HepG2 (cell line): ENCODE measurements at regions not wholly inside any gene's neighbourhood (a gene's known extent, or its start where the extent isn't known, plus 50 kb on each side); places are given as distances from the start of the nearest gene placed in this dataset.

Experiments
- ATAC-seq: fragments of 200-7000 bp; cut with Tn5 transposase; 3 replicates; pipeline ENCODE4 v1.9.1; 2020; ENCODE audit warnings: mild to moderate bottlenecking, moderate library complexity
- BruUV-seq: library from RNA; stranded (reverse); fragments of 400-500 nt; replicated peaks from 2 replicates; lab custom pipeline; 2021; lab: Mats Ljungman, UMichigan
- CTCF ChIA-PET: fragments of 300-600 bp; formaldehyde crosslinking; extraction: SDS; loops from one replicate; lab custom pipeline; 2021; ENCODE audit warnings: low total read pairs, inconsistent platforms, low intra/inter-chr PET ratio; lab: Yijun Ruan, JAX
- POLR2A ChIA-PET: fragments of 350-600 bp; sonication (Branson Sonifier 250); formaldehyde crosslinking; loops from one replicate; lab custom pipeline; 2020; ENCODE audit warnings: antibody characterized with exemption, inconsistent platforms; lab: Yijun Ruan, JAX
- DNase-seq: peaks from one replicate; pipeline ENCODE4 v3.0.0-alpha.2; 2015; ENCODE audit warnings: low spot score
- FAIRE-seq: peaks from 3 replicates; lab custom pipeline; 2011; peaks lifted over from hg19 to GRCh38; lab: Jason Lieb, UNC
- H2AFZ ChIP-seq: one replicate; pipeline ENCODE4 v1.6.1; 2011; ENCODE audit warnings: low read length, inconsistent platforms
- H3K27ac ChIP-seq: fragments of 300-600 bp; 3 replicates; pipeline ENCODE4 v1.8.0; 2011; ENCODE audit warnings: mixed run types, mild to moderate bottlenecking, mixed read lengths, low read length, inconsistent platforms; ENCODE audit not compliant: insufficient read depth; ENCODE audit errors: extremely low read length
- H3K27me3 ChIP-seq, 2 experiments: fragments of 200-600 bp in 1 of 2; 2 replicates in 1 of 2; 3 replicates in 1 of 2; pipeline versions ENCODE4 v1.6.0 to v1.8.0; 2011; ENCODE audit warnings: low read length in 2 of 2, mild to moderate bottlenecking in 2 of 2, moderate library complexity in 2 of 2, inconsistent platforms in 1 of 2; ENCODE audit not compliant: insufficient read depth in 2 of 2, control insufficient read depth in 1 of 2
- H3K36me3 ChIP-seq, 2 experiments: fragments of 200-600 bp in 1 of 2; replicated peaks in 1 of 2; 2 replicates in 1 of 2; 3 replicates in 1 of 2; pipeline versions ENCODE4 v1.5.1 to v1.8.0; 2011; ENCODE audit warnings: low read length in 2 of 2, inconsistent platforms in 1 of 2; ENCODE audit not compliant: insufficient read depth in 2 of 2, control insufficient read depth in 1 of 2
- H3K4me1 ChIP-seq: 2 replicates; pipeline ENCODE4 v1.5.1; 2012; ENCODE audit warnings: low read length, inconsistent platforms; ENCODE audit not compliant: insufficient read depth
- H3K4me2 ChIP-seq: 2 replicates; pipeline ENCODE4 v1.6.0; 2011; ENCODE audit warnings: low read depth, low read length, inconsistent platforms
- H3K4me3 ChIP-seq, 3 experiments: fragments of 200-600 bp in 1 of 3; sonication (generic), shearing (Covaris generic) in 1 of 3; replicated peaks in 1 of 3; 2 replicates each; pipeline ENCODE4 v1.5.1; 2011 to 2016; ENCODE audit warnings: low read length in 3 of 3, inconsistent platforms in 2 of 3, low read depth in 2 of 3, mild to moderate bottlenecking in 2 of 3, control low read depth in 1 of 3, mixed read lengths in 1 of 3; ENCODE audit not compliant: insufficient read depth in 1 of 3
- H3K79me2 ChIP-seq: one replicate; pipeline ENCODE4 v1.6.1; 2011; ENCODE audit warnings: low read length, inconsistent platforms; ENCODE audit not compliant: insufficient read depth
- H3K9ac ChIP-seq: 2 replicates; pipeline ENCODE4 v1.6.0; 2011; ENCODE audit warnings: mild to moderate bottlenecking, low read depth, low read length, inconsistent platforms; ENCODE audit not compliant: insufficient read depth
- H3K9me3 ChIP-seq: 2 replicates; pipeline ENCODE4 v1.5.1; 2012; ENCODE audit warnings: mild to moderate bottlenecking, low read length
- H4K20me1 ChIP-seq: 2 replicates; pipeline ENCODE4 v1.6.0; 2011; ENCODE audit warnings: inconsistent platforms, mild to moderate bottlenecking, low read length, moderate library complexity; ENCODE audit not compliant: insufficient read depth
- CAMTA2 ChIP-seq: sonication (generic); formaldehyde crosslinking; IDR thresholded peaks from 2 replicates; pipeline ENCODE4 v1.4.0; 2020; ENCODE audit warnings: mild to moderate bottlenecking, missing genetic modification reagents, borderline replicate concordance
- GATAD2A ChIP-seq: IDR thresholded peaks from 2 replicates; pipeline ENCODE4 v1.6.1; 2016
- HMG20A ChIP-seq: IDR thresholded peaks from 2 replicates; pipeline ENCODE4 v1.6.1; 2016; ENCODE audit warnings: borderline replicate concordance
- MIER2 ChIP-seq: IDR thresholded peaks from 2 replicates; pipeline ENCODE4 v1.6.1; 2016; ENCODE audit warnings: missing biosample characterization, missing genetic modification reagents
- NBN ChIP-seq: fragments of 450-650 bp; conservative IDR thresholded peaks from 2 replicates; pipeline ENCODE4 v1.6.1; 2017
- PCBP2 ChIP-seq: fragments of 200-400 bp; formaldehyde crosslinking; optimal IDR thresholded peaks from 2 replicates; pipeline ENCODE3; 2018; ENCODE audit warnings: low read length, low read depth; ENCODE audit not compliant: poor library complexity, severe bottlenecking
- RCOR2 ChIP-seq: IDR thresholded peaks from 2 replicates; pipeline ENCODE4 v1.6.1; 2016; ENCODE audit warnings: missing biosample characterization, missing genetic modification reagents
- SNRNP70 ChIP-seq: fragments of 200-400 bp; formaldehyde crosslinking; IDR thresholded peaks from 2 replicates; pipeline ENCODE4 v1.6.1; 2017; ENCODE audit warnings: mild to moderate bottlenecking, low read depth, low read length, moderate library complexity
- YEATS4 ChIP-seq: sonication (generic); formaldehyde crosslinking; IDR thresholded peaks from 2 replicates; pipeline ENCODE4 v1.4.0; 2020; ENCODE audit warnings: missing genetic modification reagents, borderline replicate concordance
- ZNF225 ChIP-seq: sonication (generic); formaldehyde crosslinking; IDR thresholded peaks from 2 replicates; pipeline ENCODE4 v1.4.0; 2020; ENCODE audit warnings: mild to moderate bottlenecking, missing genetic modification reagents
- WGBS: methylation state at CpG from one replicate; pipeline ENCODE4 v1.1.6; 2017; ENCODE audit warnings: low lambda C conversion rate; 5-methylcytosine and 5-hydroxymethylcytosine counted together
- in situ Hi-C: cut with HindIII; loops from 2 replicates; pipeline ENCODE4 v1.10.0; 2017; ENCODE audit warnings: low pct_unique_long_range_greater_than_20kb; ENCODE audit not compliant: extremely low pct_ligation_motif_present
- intact Hi-C: fragments of 100-400 bp; cut with micrococcal nuclease; formaldehyde crosslinking; loops from one replicate; pipeline ENCODE4 v1.10.0; 2022; ENCODE audit not compliant: unreplicated experiment
- TF ChIP-seq, protein P1 (sequence below): sonication (generic); formaldehyde crosslinking; IDR thresholded peaks from 2 replicates; pipeline ENCODE4 v1.4.0; 2020; ENCODE audit warnings: missing genetic modification reagents
- TF ChIP-seq, protein P2 (sequence below), 2 experiments: sonication (generic) in 1 of 2; formaldehyde crosslinking in 1 of 2; IDR thresholded peaks; 2 replicates each; pipeline versions ENCODE4 v1.4.0 to v1.6.1; 2018 to 2020; ENCODE audit warnings: missing genetic modification reagents in 2 of 2, borderline replicate concordance in 1 of 2, low read depth in 1 of 2, mild to moderate bottlenecking in 1 of 2, missing biosample characterization in 1 of 2
- TF ChIP-seq, protein P3 (sequence below): sonication (generic); formaldehyde crosslinking; IDR thresholded peaks from 2 replicates; pipeline ENCODE4 v1.4.0; 2020; ENCODE audit warnings: missing genetic modification reagents
- TF ChIP-seq, protein P4 (sequence below): IDR thresholded peaks from 2 replicates; pipeline ENCODE4 v1.6.1; 2012; ENCODE audit warnings: low read depth, low read length, improper control_type of control experiment
- TF ChIP-seq, protein P5 (sequence below): sonication (generic); formaldehyde crosslinking; IDR thresholded peaks from 2 replicates; pipeline ENCODE4 v1.8.1; 2022; ENCODE audit warnings: low read depth, mild to moderate bottlenecking, missing genetic modification reagents

DNA sequence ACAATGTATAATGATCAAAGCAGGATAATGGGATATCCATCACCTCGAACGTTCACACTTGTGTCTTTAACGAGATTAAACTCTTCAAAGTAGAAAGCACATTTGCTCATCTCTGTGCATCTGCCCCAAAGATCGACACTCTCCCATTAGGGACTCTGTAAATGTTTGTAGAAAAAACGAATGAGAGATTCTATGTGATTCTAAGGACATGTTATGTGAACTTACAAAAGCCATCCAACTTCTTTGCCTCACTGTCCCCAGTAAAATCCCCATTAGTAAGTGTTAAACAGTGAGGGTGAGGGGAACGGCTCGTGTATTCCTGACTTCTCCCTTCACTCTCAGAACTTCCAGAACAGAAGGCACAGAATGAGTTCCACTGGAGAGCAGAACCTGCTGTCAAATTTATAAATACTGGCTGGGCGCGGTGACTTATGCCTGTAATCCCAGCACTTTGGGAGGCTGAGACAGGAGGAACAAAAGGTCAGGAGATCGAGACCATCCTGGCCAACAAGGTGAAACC is 134.1 kb downstream of the WSCD1 start:
- H3K36me3 ChIP-seq = no peaks in the 10 kb centered on the region
- no peak overlapping the region for H2AFZ ChIP-seq
- ATAC-seq (no peak), DNase-seq (no peak), FAIRE-seq (no peak)
- H3K9me3 ChIP-seq = no peaks in the 10 kb centered on the region
- H3K79me2 ChIP-seq = no peaks in the 10 kb centered on the region
- no peaks in the 10 kb centered on the region for H4K20me1 ChIP-seq
- no peaks in the 10 kb centered on the region for H3K4me1 ChIP-seq
- H3K4me2 ChIP-seq = no peak overlapping the region
- intact Hi-C loops = no loop called here
- CTCF ChIA-PET = no interaction called here
- POLR2A ChIA-PET = no interaction called here
- 17% methylated on average over 10 of the region's 10 CpGs for WGBS
- H3K9ac ChIP-seq = no peak overlapping the region
- no peak overlapping the region for H3K27ac ChIP-seq
- in situ Hi-C loops = no loop called here
- no TSS peak for BruUV-seq
- peaks cover 0 to 8% of the 10 kb centered on the region in 2 experiments; a peak in 2 of 5 replicates for H3K27me3 ChIP-seq
- H3K4me3 ChIP-seq = no peak overlapping the region
- TF ChIP-seq GATAD2A (CRISPR knock-in tag) (no peak), YEATS4 (CRISPR knock-in tag) (no peak), ZNF225 (CRISPR knock-in tag) (no peak), HMG20A (CRISPR knock-in tag) (no peak), RCOR2 (CRISPR knock-in tag) (no peak), PCBP2 (no peak), NBN (no peak), CAMTA2 (CRISPR knock-in tag) (no peak), SNRNP70 (no peak), MIER2 (CRISPR knock-in tag) (no peak)
- TF ChIP-seq, protein P1, sequence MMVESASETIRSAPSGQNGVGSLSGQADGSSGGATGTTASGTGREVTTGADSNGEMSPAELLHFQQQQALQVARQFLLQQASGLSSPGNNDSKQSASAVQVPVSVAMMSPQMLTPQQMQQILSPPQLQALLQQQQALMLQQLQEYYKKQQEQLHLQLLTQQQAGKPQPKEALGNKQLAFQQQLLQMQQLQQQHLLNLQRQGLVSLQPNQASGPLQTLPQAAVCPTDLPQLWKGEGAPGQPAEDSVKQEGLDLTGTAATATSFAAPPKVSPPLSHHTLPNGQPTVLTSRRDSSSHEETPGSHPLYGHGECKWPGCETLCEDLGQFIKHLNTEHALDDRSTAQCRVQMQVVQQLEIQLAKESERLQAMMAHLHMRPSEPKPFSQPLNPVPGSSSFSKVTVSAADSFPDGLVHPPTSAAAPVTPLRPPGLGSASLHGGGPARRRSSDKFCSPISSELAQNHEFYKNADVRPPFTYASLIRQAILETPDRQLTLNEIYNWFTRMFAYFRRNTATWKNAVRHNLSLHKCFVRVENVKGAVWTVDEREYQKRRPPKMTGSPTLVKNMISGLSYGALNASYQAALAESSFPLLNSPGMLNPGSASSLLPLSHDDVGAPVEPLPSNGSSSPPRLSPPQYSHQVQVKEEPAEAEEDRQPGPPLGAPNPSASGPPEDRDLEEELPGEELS (CRISPR knock-in tag) = no peak
- TF ChIP-seq, protein P2, sequence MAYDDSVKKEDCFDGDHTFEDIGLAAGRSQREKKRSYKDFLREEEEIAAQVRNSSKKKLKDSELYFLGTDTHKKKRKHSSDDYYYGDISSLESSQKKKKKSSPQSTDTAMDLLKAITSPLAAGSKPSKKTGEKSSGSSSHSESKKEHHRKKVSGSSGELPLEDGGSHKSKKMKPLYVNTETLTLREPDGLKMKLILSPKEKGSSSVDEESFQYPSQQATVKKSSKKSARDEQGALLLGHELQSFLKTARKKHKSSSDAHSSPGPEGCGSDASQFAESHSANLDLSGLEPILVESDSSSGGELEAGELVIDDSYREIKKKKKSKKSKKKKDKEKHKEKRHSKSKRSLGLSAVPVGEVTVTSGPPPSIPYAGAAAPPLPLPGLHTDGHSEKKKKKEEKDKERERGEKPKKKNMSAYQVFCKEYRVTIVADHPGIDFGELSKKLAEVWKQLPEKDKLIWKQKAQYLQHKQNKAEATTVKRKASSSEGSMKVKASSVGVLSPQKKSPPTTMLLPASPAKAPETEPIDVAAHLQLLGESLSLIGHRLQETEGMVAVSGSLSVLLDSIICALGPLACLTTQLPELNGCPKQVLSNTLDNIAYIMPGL (CRISPR knock-in tag; IDR thresholded peaks at IDR 0.05; ENCODE audit: borderline replicate concordance in 1 of 2, low read depth in 1 of 2) = no peak
- TF ChIP-seq, protein P3, sequence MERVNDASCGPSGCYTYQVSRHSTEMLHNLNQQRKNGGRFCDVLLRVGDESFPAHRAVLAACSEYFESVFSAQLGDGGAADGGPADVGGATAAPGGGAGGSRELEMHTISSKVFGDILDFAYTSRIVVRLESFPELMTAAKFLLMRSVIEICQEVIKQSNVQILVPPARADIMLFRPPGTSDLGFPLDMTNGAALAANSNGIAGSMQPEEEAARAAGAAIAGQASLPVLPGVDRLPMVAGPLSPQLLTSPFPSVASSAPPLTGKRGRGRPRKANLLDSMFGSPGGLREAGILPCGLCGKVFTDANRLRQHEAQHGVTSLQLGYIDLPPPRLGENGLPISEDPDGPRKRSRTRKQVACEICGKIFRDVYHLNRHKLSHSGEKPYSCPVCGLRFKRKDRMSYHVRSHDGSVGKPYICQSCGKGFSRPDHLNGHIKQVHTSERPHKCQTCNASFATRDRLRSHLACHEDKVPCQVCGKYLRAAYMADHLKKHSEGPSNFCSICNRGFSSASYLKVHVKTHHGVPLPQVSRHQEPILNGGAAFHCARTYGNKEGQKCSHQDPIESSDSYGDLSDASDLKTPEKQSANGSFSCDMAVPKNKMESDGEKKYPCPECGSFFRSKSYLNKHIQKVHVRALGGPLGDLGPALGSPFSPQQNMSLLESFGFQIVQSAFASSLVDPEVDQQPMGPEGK = no peak
- TF ChIP-seq, protein P4, sequence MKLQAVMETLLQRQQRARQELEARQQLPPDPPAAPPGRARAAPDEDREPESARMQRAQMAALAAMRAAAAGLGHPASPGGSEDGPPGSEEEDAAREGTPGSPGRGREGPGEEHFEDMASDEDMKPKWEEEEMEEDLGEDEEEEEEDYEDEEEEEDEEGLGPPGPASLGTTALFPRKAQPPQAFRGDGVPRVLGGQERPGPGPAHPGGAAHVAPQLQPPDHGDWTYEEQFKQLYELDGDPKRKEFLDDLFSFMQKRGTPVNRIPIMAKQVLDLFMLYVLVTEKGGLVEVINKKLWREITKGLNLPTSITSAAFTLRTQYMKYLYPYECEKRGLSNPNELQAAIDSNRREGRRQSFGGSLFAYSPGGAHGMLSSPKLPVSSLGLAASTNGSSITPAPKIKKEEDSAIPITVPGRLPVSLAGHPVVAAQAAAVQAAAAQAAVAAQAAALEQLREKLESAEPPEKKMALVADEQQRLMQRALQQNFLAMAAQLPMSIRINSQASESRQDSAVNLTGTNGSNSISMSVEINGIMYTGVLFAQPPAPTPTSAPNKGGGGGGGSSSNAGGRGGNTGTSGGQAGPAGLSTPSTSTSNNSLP = no peak
- TF ChIP-seq, protein P5, sequence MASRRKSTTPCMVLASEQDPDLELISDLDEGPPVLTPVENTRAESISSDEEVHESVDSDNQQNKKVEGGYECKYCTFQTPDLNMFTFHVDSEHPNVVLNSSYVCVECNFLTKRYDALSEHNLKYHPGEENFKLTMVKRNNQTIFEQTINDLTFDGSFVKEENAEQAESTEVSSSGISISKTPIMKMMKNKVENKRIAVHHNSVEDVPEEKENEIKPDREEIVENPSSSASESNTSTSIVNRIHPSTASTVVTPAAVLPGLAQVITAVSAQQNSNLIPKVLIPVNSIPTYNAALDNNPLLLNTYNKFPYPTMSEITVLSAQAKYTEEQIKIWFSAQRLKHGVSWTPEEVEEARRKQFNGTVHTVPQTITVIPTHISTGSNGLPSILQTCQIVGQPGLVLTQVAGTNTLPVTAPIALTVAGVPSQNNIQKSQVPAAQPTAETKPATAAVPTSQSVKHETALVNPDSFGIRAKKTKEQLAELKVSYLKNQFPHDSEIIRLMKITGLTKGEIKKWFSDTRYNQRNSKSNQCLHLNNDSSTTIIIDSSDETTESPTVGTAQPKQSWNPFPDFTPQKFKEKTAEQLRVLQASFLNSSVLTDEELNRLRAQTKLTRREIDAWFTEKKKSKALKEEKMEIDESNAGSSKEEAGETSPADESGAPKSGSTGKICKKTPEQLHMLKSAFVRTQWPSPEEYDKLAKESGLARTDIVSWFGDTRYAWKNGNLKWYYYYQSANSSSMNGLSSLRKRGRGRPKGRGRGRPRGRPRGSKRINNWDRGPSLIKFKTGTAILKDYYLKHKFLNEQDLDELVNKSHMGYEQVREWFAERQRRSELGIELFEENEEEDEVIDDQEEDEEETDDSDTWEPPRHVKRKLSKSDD (CRISPR knock-in tag) = no peak
